Neutrophil (primary cell): ENCODE measurements at regions not wholly inside any gene's neighbourhood (a gene's known extent, or its start where the extent isn't known, plus 50 kb on each side); places are given as distances from the start of the nearest gene placed in this dataset.

ENCODE experiments used
- H3K27ac ChIP-seq: fragments of 200-600 bp; sonication (generic); 2 replicates; pipeline ENCODE4 v1.5.1; 2016; ENCODE audit warnings: mild to moderate bottlenecking, moderate library complexity
- H3K27me3 ChIP-seq: fragments of 200-600 bp; sonication (generic); 2 replicates; pipeline ENCODE4 v1.6.0; 2016; ENCODE audit warnings: mild to moderate bottlenecking
- H3K36me3 ChIP-seq: fragments of 200-600 bp; sonication (generic); 2 replicates; pipeline ENCODE4 v1.5.1; 2017
- H3K4me1 ChIP-seq, 2 experiments: fragments of 200-600 bp in 1 of 2; sonication (generic) in 1 of 2; 1 replicate in 1 of 2; 2 replicates in 1 of 2; pipeline versions ENCODE4 v1.5.1 to v1.6.1; 2013 to 2016; ENCODE audit warnings: low read depth in 1 of 2, low read length in 1 of 2, mild to moderate bottlenecking in 1 of 2, moderate library complexity in 1 of 2; ENCODE audit not compliant: control insufficient read depth in 1 of 2, insufficient read depth in 1 of 2
- H3K4me3 ChIP-seq, 2 experiments: fragments of 200-600 bp in 1 of 2; sonication (generic) in 1 of 2; 1 replicate in 1 of 2; 2 replicates in 1 of 2; pipeline ENCODE4 v1.5.1; 2013 to 2016; ENCODE audit warnings: low read depth in 1 of 2, low read length in 1 of 2, mild to moderate bottlenecking in 1 of 2, moderate library complexity in 1 of 2
- H3K9me3 ChIP-seq: fragments of 200-600 bp; sonication (generic); 2 replicates; pipeline ENCODE4 v1.5.1; 2016
- TF ChIP-seq, protein P1 (sequence below): fragments of 200-600 bp; sonication (generic); IDR thresholded peaks from 2 replicates; pipeline ENCODE4 v1.5.1; 2016; ENCODE audit warnings: antibody characterized with exemption

DNA sequence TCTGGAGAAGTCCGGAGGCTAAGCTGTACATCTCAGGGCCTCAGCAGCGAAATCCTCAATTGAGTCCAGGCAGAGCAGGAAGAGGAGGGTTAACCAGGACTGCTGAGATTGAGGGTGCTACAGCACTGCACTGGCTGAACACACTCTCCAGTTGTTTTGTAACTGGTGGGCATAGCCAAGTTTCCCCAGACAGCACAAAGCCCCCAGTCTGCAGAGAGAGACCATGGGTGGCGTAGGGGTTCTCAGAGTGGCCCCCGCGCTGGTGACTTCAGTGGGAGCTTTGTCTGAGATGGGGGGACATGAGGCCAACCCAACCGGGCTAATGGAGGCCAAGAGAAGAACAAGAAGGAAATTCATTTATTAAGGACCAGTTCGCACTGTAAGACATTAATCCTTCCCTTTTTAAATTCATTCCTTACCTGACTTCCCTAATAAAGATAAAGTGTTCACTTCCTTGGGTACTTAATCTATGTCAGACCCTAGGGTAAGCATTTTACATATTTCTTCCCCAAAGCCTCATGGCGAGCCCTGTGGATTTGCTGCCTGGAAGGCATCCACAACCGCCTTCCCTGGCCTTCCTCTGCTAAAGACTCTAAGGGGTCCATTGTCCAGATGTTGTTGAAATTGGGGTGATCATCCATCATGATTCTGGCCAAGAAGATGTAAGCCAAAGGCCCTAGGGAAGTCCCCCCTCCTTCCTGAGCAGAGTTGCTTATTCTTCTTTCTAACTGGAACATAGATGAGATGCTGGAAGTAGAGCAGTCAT is 121.4 kb upstream of the CHST15 start:
- no peaks in the 10 kb centered on the region for H3K9me3 ChIP-seq
- TF ChIP-seq, protein P1, sequence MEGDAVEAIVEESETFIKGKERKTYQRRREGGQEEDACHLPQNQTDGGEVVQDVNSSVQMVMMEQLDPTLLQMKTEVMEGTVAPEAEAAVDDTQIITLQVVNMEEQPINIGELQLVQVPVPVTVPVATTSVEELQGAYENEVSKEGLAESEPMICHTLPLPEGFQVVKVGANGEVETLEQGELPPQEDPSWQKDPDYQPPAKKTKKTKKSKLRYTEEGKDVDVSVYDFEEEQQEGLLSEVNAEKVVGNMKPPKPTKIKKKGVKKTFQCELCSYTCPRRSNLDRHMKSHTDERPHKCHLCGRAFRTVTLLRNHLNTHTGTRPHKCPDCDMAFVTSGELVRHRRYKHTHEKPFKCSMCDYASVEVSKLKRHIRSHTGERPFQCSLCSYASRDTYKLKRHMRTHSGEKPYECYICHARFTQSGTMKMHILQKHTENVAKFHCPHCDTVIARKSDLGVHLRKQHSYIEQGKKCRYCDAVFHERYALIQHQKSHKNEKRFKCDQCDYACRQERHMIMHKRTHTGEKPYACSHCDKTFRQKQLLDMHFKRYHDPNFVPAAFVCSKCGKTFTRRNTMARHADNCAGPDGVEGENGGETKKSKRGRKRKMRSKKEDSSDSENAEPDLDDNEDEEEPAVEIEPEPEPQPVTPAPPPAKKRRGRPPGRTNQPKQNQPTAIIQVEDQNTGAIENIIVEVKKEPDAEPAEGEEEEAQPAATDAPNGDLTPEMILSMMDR: no peak

DNA sequence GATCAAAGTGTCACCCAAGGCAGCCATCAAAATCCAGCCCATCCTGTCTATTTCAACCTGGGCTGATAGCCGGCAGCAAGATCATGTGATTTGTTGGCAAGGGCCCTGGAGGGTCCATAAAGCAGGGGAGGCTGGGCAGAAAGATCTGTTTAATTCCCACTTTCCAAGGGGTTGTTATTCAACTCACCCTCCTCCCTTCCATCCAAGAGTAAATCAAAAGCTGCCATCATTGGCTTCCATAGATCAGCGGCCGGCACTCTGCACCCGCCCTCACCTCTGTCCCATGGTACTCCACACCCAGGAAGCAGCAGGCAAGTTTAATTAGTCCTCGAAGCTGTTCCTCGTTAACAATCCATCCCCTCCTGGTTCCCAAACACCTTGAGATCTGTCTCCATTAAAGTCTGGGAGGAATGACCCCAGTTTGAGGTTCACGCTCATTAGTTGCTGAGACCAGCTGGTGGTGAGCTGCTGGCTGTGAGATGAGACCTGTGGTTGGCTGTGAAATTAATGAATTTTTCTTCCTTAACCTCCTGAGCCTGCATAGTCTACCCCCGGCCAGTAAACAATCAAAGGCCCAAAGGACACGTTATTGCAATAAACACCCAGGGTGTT is 120.6 kb upstream of the CHST15 start:
- TF ChIP-seq, protein P1: no peak
- H3K36me3 ChIP-seq: no peaks in the 10 kb centered on the region
- H3K9me3 ChIP-seq: no peaks in the 10 kb centered on the region
- H3K4me1 ChIP-seq: peaks cover 0 to 11% of the 10 kb centered on the region in 2 experiments
- no peak overlapping the region for H3K27ac ChIP-seq
- no peak overlapping the region for H3K4me3 ChIP-seq
- peaks cover 5% of the 10 kb centered on the region for H3K27me3 ChIP-seq

More for the DNA sequence above, 121.4 kb upstream of the CHST15 start:
- Histone ChIP-seq H3K36me3 (no peaks in the 10 kb centered on the region), H3K4me1 (peaks cover 0 to 11% of the 10 kb centered on the region in 2 experiments), H3K4me3 (no peak overlapping the region), H3K27ac (no peak overlapping the region), H3K27me3 (peaks cover 8% of the 10 kb centered on the region)

DNA sequence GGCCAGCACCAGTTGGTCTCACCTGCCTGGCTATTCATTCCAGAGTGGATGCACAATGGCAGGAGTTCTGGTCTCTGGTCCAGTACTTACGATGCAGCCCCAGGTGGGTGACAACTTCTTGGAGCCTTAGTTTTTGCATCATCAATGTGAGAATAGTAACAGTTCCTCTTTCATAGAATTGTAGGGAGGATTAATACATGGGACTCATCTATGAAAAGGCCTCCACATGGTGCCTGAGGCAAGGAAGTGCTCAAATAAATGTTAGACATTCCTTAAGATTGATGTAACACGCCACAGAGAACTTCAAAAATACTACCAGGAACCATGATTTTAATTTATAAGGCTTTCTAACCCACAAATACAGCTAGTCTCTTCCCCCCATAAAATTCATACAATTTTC is 120.1 kb upstream of the CHST15 start:
- H3K9me3 ChIP-seq: no peaks in the 10 kb centered on the region
- no peaks in the 10 kb centered on the region for H3K36me3 ChIP-seq
- H3K27ac ChIP-seq: no peak overlapping the region
- peaks cover 0 to 11% of the 10 kb centered on the region in 2 experiments for H3K4me1 ChIP-seq
- no peak overlapping the region for H3K4me3 ChIP-seq
- peaks cover 5% of the 10 kb centered on the region for H3K27me3 ChIP-seq
- TF ChIP-seq, protein P1: no peak

DNA sequence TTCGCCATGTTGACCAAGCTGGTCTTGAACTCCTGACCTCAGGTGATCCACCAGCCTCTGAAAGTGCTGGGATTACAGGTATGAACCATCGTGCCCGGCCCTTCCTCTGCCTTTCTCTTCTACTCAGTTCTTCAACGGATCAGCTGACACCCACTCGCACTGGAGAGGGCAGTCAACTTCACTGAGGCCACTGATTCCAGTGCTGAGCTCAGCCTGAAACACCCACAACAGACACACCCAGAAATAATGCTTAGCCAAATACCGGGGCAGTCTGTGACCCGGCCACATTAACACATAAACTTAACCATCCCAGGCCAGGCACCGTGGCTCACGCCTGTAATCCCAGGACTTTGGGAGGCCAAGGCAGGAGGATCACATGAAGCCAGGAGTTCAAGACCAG is 119.3 kb upstream of the CHST15 start:
- Histone ChIP-seq H3K9me3 (no peaks in the 10 kb centered on the region), H3K4me3 (no peak overlapping the region), H3K36me3 (no peaks in the 10 kb centered on the region), H3K27me3 (peaks cover 5% of the 10 kb centered on the region), H3K4me1 (peaks cover 0 to 7% of the 10 kb centered on the region in 2 experiments), H3K27ac (no peak overlapping the region)
- TF ChIP-seq, protein P1: no peak

DNA sequence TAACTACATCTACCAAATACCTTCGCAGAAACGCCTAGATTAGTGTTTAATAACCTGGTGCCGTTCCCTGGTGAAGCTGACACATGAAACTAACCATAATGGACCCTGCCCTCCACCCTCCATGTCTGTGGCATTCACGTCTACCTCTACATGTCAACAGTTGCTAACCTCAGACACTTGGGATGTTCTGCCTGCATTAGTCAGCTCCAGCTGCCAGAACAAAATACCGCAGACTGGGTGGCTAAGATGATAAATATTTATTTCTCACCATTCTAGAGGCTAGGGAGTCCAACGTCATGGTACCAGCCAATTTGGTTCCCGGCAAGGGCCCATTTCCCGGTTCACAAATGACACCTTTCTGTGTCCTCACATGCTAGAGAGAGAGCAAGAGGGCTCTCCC is 118.5 kb upstream of the CHST15 start:
- Histone ChIP-seq H3K36me3 (no peaks in the 10 kb centered on the region), H3K4me3 (no peak overlapping the region), H3K27me3 (peaks cover under 1% of the 10 kb centered on the region), H3K27ac (no peak overlapping the region), H3K9me3 (no peaks in the 10 kb centered on the region), H3K4me1 (peaks cover 0 to 3% of the 10 kb centered on the region in 2 experiments)
- TF ChIP-seq, protein P1: no peak
